Osteoblast (primary cell): ENCODE measurements at regions not wholly inside any gene's neighbourhood (a gene's known extent, or its start where the extent isn't known, plus 50 kb on each side); places are given as distances from the start of the nearest gene placed in this dataset.

ENCODE experiments used
- DNase-seq: peaks from one replicate; pipeline ENCODE4 v3.0.0; 2011; ENCODE audit warnings: low spot score, mixed read lengths; ENCODE audit not compliant: insufficient read length; ENCODE audit errors: missing footprints
- H2AFZ ChIP-seq: 2 replicates; pipeline ENCODE4 v1.6.0; 2011; ENCODE audit warnings: mild to moderate bottlenecking, low read length
- H3K27ac ChIP-seq: 2 replicates; pipeline ENCODE4 v1.5.1; 2011; ENCODE audit warnings: mild to moderate bottlenecking, low read depth, low read length, moderate library complexity
- H3K27me3 ChIP-seq: 2 replicates; pipeline ENCODE4 v1.6.0; 2012; ENCODE audit warnings: mild to moderate bottlenecking, control low read depth, inconsistent platforms, low read length, moderate library complexity; ENCODE audit not compliant: insufficient read depth
- H3K36me3 ChIP-seq: 2 replicates; pipeline ENCODE4 v1.5.1; 2011; ENCODE audit warnings: mild to moderate bottlenecking, low read length, control low read depth, moderate library complexity; ENCODE audit not compliant: insufficient read depth
- H3K4me1 ChIP-seq: 2 replicates; pipeline ENCODE4 v1.5.1; 2011; ENCODE audit warnings: mild to moderate bottlenecking, low read length, control low read depth, moderate library complexity; ENCODE audit not compliant: insufficient read depth
- H3K4me2 ChIP-seq: 2 replicates; pipeline ENCODE4 v1.6.0; 2011; ENCODE audit warnings: mild to moderate bottlenecking, low read length; ENCODE audit not compliant: insufficient read depth
- H3K4me3 ChIP-seq: fragments of 200-600 bp; sonication (generic); 3 replicates; pipeline ENCODE4 v1.5.1; 2012; ENCODE audit warnings: mild to moderate bottlenecking, low read length, inconsistent platforms; ENCODE audit not compliant: insufficient read depth
- H3K79me2 ChIP-seq: 2 replicates; pipeline ENCODE4 v1.6.0; 2012; ENCODE audit warnings: mild to moderate bottlenecking, low read length, control low read depth, inconsistent platforms; ENCODE audit not compliant: insufficient read depth
- H3K9me3 ChIP-seq: 2 replicates; pipeline ENCODE4 v1.5.1; 2011; ENCODE audit warnings: low read depth, low read length, control low read depth
- H4K20me1 ChIP-seq: 2 replicates; pipeline ENCODE4 v1.6.0; 2012; ENCODE audit warnings: mild to moderate bottlenecking, low read length, control low read depth; ENCODE audit not compliant: insufficient read depth
- CTCF ChIP-seq: IDR thresholded peaks from 2 replicates; pipeline ENCODE4 v1.5.1; 2011; ENCODE audit warnings: mild to moderate bottlenecking, low read depth, low read length, moderate library complexity; ENCODE audit errors: extremely low read depth

- no peak for DNase-seq
- Histone ChIP-seq H2AFZ (no peak overlapping the region), H3K79me2 (no peaks in the 10 kb centered on the region), H3K36me3 (no peaks in the 10 kb centered on the region), H4K20me1 (no peaks in the 10 kb centered on the region), H3K9me3 (no peaks in the 10 kb centered on the region), H3K4me2 (no peak overlapping the region), H3K27ac (no peak overlapping the region), H3K4me3 (no peak overlapping the region), H3K4me1 (no peaks in the 10 kb centered on the region), H3K27me3 (no peaks in the 10 kb centered on the region)
- no peak for TF ChIP-seq CTCF
Measured at GRCh38 chr15:95417761-95418160, 912.7 kb upstream of the NR2F2 start.

GRCh38 chr15:95422255-95422654 is 908.2 kb upstream of the NR2F2 start:
- no peak for DNase-seq

DNA sequence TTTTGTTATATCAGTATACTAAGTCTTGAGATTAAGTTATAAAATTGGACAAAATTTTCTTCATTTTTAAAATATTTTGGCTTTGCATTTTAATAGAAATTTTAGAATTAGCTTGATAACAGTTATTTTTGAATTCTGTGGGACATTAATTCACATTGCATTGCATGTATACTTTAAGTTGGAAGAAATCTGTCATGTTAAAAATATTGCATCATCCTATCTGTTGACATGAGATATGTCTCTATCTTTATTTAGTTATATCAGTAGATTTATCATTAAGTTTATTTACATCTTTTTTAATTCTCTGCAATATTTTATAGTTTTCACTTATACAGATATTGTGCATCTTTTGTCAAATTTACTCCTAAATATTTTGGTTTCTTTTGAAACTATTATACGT is 904.6 kb upstream of the NR2F2 start:
- Histone ChIP-seq H3K27ac (no peak overlapping the region), H3K4me3 (no peak overlapping the region), H4K20me1 (no peaks in the 10 kb centered on the region), H3K9me3 (no peaks in the 10 kb centered on the region), H3K4me1 (no peaks in the 10 kb centered on the region), H3K36me3 (no peaks in the 10 kb centered on the region), H2AFZ (no peak overlapping the region), H3K79me2 (no peaks in the 10 kb centered on the region), H3K4me2 (no peak overlapping the region), H3K27me3 (no peaks in the 10 kb centered on the region)
- DNase-seq, result no peak
- TF ChIP-seq CTCF, result no peak

More at GRCh38 chr15:95422255-95422654, 908.2 kb upstream of the NR2F2 start:
- Histone ChIP-seq H3K4me2 (no peak overlapping the region), H2AFZ (no peak overlapping the region), H3K79me2 (no peaks in the 10 kb centered on the region), H3K36me3 (no peaks in the 10 kb centered on the region), H3K27me3 (no peaks in the 10 kb centered on the region), H3K9me3 (no peaks in the 10 kb centered on the region), H3K27ac (no peak overlapping the region), H3K4me1 (no peaks in the 10 kb centered on the region), H3K4me3 (no peak overlapping the region), H4K20me1 (no peaks in the 10 kb centered on the region)
- TF ChIP-seq CTCF, result no peak

DNA sequence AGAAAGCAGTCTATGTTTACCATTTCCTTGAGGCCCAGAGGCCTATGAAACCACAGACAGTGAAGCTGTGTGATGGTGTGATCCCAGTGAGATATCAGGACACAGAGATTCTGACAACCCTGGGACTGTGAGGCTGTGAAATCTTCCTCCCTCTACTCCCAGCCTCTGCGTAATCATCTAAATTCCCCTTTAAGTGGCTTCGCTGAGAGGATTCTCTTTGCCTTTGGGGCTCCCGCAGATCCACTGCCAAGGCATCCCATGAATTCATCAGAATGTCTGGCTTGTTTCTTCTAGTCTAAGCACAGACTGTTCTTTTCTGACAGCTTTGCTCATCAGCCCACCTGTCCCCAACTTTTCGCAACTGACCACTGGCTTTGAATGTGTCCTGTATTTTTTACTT is 901.2 kb upstream of the NR2F2 start:
- TF ChIP-seq CTCF, result no peak
- no peak overlapping the region for H2AFZ ChIP-seq
- DNase-seq, result no peak

More for the DNA sequence above, 901.2 kb upstream of the NR2F2 start:
- no peaks in the 10 kb centered on the region for H3K9me3 ChIP-seq
- no peak overlapping the region for H3K27ac ChIP-seq
- H3K4me3 ChIP-seq, result no peak overlapping the region
- no peaks in the 10 kb centered on the region for H3K79me2 ChIP-seq
- no peaks in the 10 kb centered on the region for H3K4me1 ChIP-seq
- H3K36me3 ChIP-seq, result no peaks in the 10 kb centered on the region
- H4K20me1 ChIP-seq, result no peaks in the 10 kb centered on the region
- no peaks in the 10 kb centered on the region for H3K27me3 ChIP-seq
- H3K4me2 ChIP-seq, result no peak overlapping the region
